GM23248 (cell line): ENCODE measurements at regions not wholly inside any gene's neighbourhood (a gene's known extent, or its start where the extent isn't known, plus 50 kb on each side); places are given as distances from the start of the nearest gene placed in this dataset.

ENCODE experiments used
- DNase-seq: peaks from one replicate; pipeline ENCODE4 v3.0.0-alpha.2; 2015
- H2AFZ ChIP-seq: fragments of 200-600 bp; sonication (generic); 2 replicates; pipeline ENCODE4 v1.6.1; 2016; ENCODE audit warnings: antibody characterized with exemption
- H3F3A ChIP-seq: fragments of 200-600 bp; sonication (generic); 2 replicates; pipeline ENCODE4 v1.6.1; 2016; ENCODE audit warnings: mild to moderate bottlenecking, antibody characterized with exemption, mixed run types; ENCODE audit not compliant: insufficient read depth
- H3K27ac ChIP-seq: fragments of 200-600 bp; sonication (generic); 2 replicates; pipeline ENCODE4 v1.5.1; 2016; ENCODE audit warnings: mild to moderate bottlenecking
- H3K27me3 ChIP-seq: fragments of 200-600 bp; sonication (generic); replicated peaks from 2 replicates; pipeline ENCODE4 v1.6.1; 2016; ENCODE audit warnings: mild to moderate bottlenecking; ENCODE audit not compliant: insufficient read depth
- H3K36me3 ChIP-seq: fragments of 200-600 bp; sonication (generic); 2 replicates; pipeline ENCODE4 v1.6.1; 2016; ENCODE audit warnings: low read depth, mild to moderate bottlenecking
- H3K4me1 ChIP-seq: fragments of 200-600 bp; sonication (generic); 2 replicates; pipeline ENCODE4 v1.6.1; 2016; ENCODE audit warnings: mild to moderate bottlenecking; ENCODE audit not compliant: insufficient read depth
- H3K4me2 ChIP-seq: fragments of 200-600 bp; sonication (generic); one replicate; pipeline ENCODE4 v1.6.1; 2016; ENCODE audit warnings: mild to moderate bottlenecking; ENCODE audit not compliant: unreplicated experiment
- H3K4me3 ChIP-seq: fragments of 200-600 bp; sonication (generic); 2 replicates; pipeline ENCODE4 v1.5.1; 2016; ENCODE audit warnings: mild to moderate bottlenecking
- H3K79me2 ChIP-seq: fragments of 200-600 bp; sonication (generic); 2 replicates; pipeline ENCODE4 v1.6.1; 2016; ENCODE audit warnings: mild to moderate bottlenecking; ENCODE audit not compliant: insufficient read depth
- H3K9ac ChIP-seq: fragments of 200-600 bp; sonication (generic); 2 replicates; pipeline ENCODE4 v1.6.1; 2016; ENCODE audit warnings: mild to moderate bottlenecking
- H3K9me2 ChIP-seq: fragments of 200-600 bp; sonication (generic); 2 replicates; pipeline ENCODE4 v1.6.1; 2016; ENCODE audit warnings: mixed run types, mild to moderate bottlenecking, moderate library complexity; ENCODE audit not compliant: insufficient read depth
- H3K9me3 ChIP-seq: fragments of 200-600 bp; sonication (generic); one replicate; pipeline ENCODE4 v1.6.1; 2017; ENCODE audit warnings: low read depth
- H4K20me1 ChIP-seq: fragments of 200-600 bp; sonication (generic); 2 replicates; pipeline ENCODE4 v1.6.0; 2016; ENCODE audit not compliant: insufficient read depth
- EZH2 ChIP-seq: fragments of 200-600 bp; sonication (generic); IDR thresholded peaks from 2 replicates; pipeline ENCODE4 v1.6.1; 2018; ENCODE audit warnings: antibody characterized with exemption, mild to moderate bottlenecking; ENCODE audit not compliant: insufficient read depth, poor library complexity, severe bottlenecking
- EZH2phosphoT487 ChIP-seq: fragments of 200-600 bp; sonication (generic); IDR thresholded peaks from 2 replicates; pipeline ENCODE4 v1.6.1; 2018; ENCODE audit warnings: antibody characterized with exemption, moderate library complexity, mild to moderate bottlenecking, low read depth; ENCODE audit not compliant: insufficient read depth
- WGBS, 2 experiments: methylation state at CpG; one replicate each; pipeline ENCODE4 v1.1.6; 2015 to 2017; ENCODE audit warnings: low lambda C conversion rate in 2 of 2, low coverage in 1 of 2; ENCODE audit errors: missing lambda C conversion rate in 2 of 2; 5-methylcytosine and 5-hydroxymethylcytosine counted together
- in situ Hi-C: fragments of 300-500 bp; cut with MboI; formaldehyde crosslinking; loops from 2 replicates; pipeline ENCODE4 v1.15.0; 2020

DNA sequence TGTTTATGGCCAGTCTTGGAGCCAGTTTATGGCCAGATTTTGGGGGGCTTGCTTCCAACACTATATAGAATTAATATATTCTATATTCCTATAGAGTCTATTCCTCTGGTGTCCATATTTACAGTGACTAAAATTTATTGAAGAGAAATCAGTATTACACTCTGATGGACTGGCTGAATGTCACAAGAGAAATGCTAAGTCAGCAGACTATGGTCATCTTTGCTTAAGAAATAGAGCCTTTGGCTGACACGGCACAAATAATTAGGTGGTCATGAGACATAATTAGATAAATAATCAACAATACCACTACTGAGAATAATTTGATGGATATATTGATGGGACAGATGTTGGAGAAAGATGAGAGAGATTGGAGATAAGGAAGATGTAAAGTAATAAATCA lies 272.9 kb downstream of the SLITRK5 start:
- no peak overlapping the region for H3K9ac ChIP-seq
- no peaks in the 10 kb centered on the region for H3K9me2 ChIP-seq
- 35 to 40% methylated on average over 1 of the region's 1 CpG for WGBS, 2 experiments
- no peaks in the 10 kb centered on the region for H4K20me1 ChIP-seq
- H3K9me3 ChIP-seq, result no peaks in the 10 kb centered on the region
- H3K27me3 ChIP-seq, result no peaks in the 10 kb centered on the region
- no peak overlapping the region for H3K4me2 ChIP-seq
- H3F3A ChIP-seq, result no peaks in the 10 kb centered on the region
- H3K4me3 ChIP-seq, result no peak overlapping the region
- TF ChIP-seq EZH2phosphoT487 (no peak), EZH2 (no peak)
- no peak for DNase-seq
- no peak overlapping the region for H3K27ac ChIP-seq
- H3K79me2 ChIP-seq, result no peaks in the 10 kb centered on the region
- H2AFZ ChIP-seq, result no peak overlapping the region
- no peaks in the 10 kb centered on the region for H3K4me1 ChIP-seq
- H3K36me3 ChIP-seq, result no peaks in the 10 kb centered on the region
- in situ Hi-C loops, result no loop called here

DNA sequence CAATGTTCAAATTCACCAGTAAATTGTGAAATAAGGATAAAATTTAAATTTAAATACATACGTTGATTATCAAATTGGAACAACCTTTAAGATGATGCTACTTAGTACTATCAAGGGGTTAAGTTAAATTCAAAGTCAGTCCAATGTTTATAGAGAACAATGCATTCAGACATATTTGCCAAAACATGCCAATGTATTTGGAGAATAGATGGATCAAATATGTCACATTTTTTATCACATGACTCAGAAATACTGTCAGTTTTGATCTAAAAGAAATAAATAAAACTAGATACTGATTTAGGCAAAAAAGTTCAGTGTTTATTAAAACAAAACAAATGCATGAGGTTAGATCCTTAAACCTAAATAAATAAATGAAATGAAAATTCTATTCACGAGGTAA lies 281.2 kb downstream of the SLITRK5 start:
- TF ChIP-seq EZH2phosphoT487, result no peak
- TF ChIP-seq EZH2, result no peak
- Histone ChIP-seq H4K20me1 (no peaks in the 10 kb centered on the region), H3K9me2 (no peaks in the 10 kb centered on the region), H3K27me3 (no peaks in the 10 kb centered on the region), H3K79me2 (no peaks in the 10 kb centered on the region), H3F3A (no peaks in the 10 kb centered on the region), H3K9me3 (no peaks in the 10 kb centered on the region), H3K4me3 (no peak overlapping the region), H2AFZ (no peak overlapping the region), H3K4me1 (no peaks in the 10 kb centered on the region), H3K4me2 (no peak overlapping the region), H3K36me3 (no peaks in the 10 kb centered on the region), H3K27ac (no peak overlapping the region), H3K9ac (no peak overlapping the region)
- in situ Hi-C loops, result no loop called here
- no peak for DNase-seq
- 15 to 18% methylated on average over 2 of the region's 2 CpGs for WGBS, 2 experiments

DNA sequence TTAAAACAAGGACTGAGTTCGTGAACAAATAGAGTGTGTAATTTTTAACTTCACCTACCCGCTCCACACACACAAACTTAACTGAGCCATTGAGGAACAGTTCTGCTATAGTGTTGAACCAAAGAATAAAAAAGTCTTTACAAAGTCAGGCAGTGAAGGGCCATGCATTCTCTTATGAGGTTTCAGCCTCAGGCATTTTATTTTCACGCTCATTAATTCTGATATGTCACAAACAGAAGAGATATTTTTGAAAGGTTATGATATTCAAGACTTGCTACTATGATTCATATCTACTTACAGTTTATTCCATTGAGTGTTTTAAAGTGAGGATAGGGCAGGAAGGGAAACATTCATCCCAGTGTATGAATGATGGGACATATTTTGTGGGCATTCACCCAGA lies 282.2 kb downstream of the SLITRK5 start:
- H2AFZ ChIP-seq, result no peak overlapping the region
- WGBS, 2 experiments, result 31 to 35% methylated on average over 3 of the region's 3 CpGs
- no peaks in the 10 kb centered on the region for H3F3A ChIP-seq
- H3K9me3 ChIP-seq, result no peaks in the 10 kb centered on the region
- H4K20me1 ChIP-seq, result no peaks in the 10 kb centered on the region
- no peak overlapping the region for H3K4me2 ChIP-seq
- no peaks in the 10 kb centered on the region for H3K79me2 ChIP-seq
- in situ Hi-C loops, result no loop called here
- H3K9me2 ChIP-seq, result no peaks in the 10 kb centered on the region
- H3K4me1 ChIP-seq, result no peaks in the 10 kb centered on the region
- H3K36me3 ChIP-seq, result no peaks in the 10 kb centered on the region
- no peak overlapping the region for H3K4me3 ChIP-seq
- no peak for DNase-seq
- no peak for TF ChIP-seq EZH2
- no peak for TF ChIP-seq EZH2phosphoT487
- no peak overlapping the region for H3K27ac ChIP-seq
- no peaks in the 10 kb centered on the region for H3K27me3 ChIP-seq
- no peak overlapping the region for H3K9ac ChIP-seq

DNA sequence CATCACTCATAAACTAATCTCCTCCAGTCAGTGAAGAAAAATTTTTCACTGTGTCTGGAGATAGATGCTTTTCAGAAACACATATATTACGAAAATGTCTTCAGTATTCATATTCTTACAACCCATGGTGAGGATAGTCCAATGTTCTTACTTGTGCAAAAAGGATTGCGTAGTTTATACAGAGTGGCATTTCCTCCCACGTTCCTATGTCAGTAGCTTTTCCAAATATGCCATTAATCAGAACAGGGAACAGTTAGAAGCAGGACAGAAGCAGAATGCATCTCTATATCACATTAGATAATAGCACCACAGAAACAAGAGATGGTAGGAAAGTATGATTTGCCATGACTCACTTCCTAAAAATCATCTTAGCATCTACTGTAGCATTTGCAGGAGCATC lies 282.9 kb downstream of the SLITRK5 start:
- H3K36me3 ChIP-seq, result no peaks in the 10 kb centered on the region
- H3K27me3 ChIP-seq, result no peaks in the 10 kb centered on the region
- H3K4me1 ChIP-seq, result no peaks in the 10 kb centered on the region
- H3K27ac ChIP-seq, result no peak overlapping the region
- DNase-seq, result no peak
- TF ChIP-seq EZH2, result no peak
- TF ChIP-seq EZH2phosphoT487, result no peak
- no peak overlapping the region for H3K4me3 ChIP-seq
- H3K9me3 ChIP-seq, result no peaks in the 10 kb centered on the region
- no peaks in the 10 kb centered on the region for H3F3A ChIP-seq
- in situ Hi-C loops, result no loop called here
- H3K4me2 ChIP-seq, result no peak overlapping the region
- WGBS, 2 experiments, result 28 to 29% methylated on average over 3 of the region's 3 CpGs
- H3K79me2 ChIP-seq, result no peaks in the 10 kb centered on the region
- H2AFZ ChIP-seq, result no peak overlapping the region
- H3K9me2 ChIP-seq, result no peaks in the 10 kb centered on the region
- H4K20me1 ChIP-seq, result no peaks in the 10 kb centered on the region
- H3K9ac ChIP-seq, result no peak overlapping the region

DNA sequence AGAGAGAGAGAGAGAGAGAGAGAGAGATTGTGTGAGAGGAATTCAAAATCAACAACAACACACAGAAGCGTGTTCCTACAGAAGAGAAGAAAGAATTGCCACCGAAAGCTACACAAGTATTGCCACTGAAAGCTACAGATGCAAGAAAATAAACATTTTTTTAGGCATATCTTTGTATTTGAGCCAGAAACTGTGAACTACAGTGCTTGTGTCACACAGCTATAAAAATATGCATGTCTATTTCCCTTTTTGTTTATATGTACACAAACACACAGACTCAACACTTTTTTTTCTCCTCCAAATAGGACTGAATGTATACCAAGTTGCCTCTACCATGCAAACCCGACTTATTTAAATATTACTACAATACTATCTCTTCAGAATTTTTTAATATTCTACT lies 290.4 kb downstream of the SLITRK5 start:
- peaks cover 2% of the 10 kb centered on the region; the same call in 1 of the 2 replicates for H3K9me2 ChIP-seq
- no peaks in the 10 kb centered on the region for H3K9me3 ChIP-seq
- H3K36me3 ChIP-seq, result no peaks in the 10 kb centered on the region
- no peak overlapping the region for H3K4me3 ChIP-seq
- in situ Hi-C loops, result no loop called here
- H3K79me2 ChIP-seq, result no peaks in the 10 kb centered on the region
- WGBS, 2 experiments, result 29 to 42% methylated on average over 3 of the region's 3 CpGs
- no peak overlapping the region for H2AFZ ChIP-seq
- H4K20me1 ChIP-seq, result no peaks in the 10 kb centered on the region
- H3K4me1 ChIP-seq, result no peaks in the 10 kb centered on the region
- H3K27ac ChIP-seq, result no peak overlapping the region
- no peaks in the 10 kb centered on the region for H3K27me3 ChIP-seq
- no peaks in the 10 kb centered on the region for H3F3A ChIP-seq
- no peak for TF ChIP-seq EZH2
- TF ChIP-seq EZH2phosphoT487, result no peak
- H3K4me2 ChIP-seq, result no peak overlapping the region
- H3K9ac ChIP-seq, result no peak overlapping the region
- DNase-seq, result no peak
